HG02678 (cell line): ENCODE measurements at regions not wholly inside any gene's neighbourhood (a gene's known extent, or its start where the extent isn't known, plus 50 kb on each side); places are given as distances from the start of the nearest gene placed in this dataset.
"Not testable (repeated sequence)": the region's sequence is repeated elsewhere in the genome, so short reads cannot be mapped to it uniquely, and the experiment has no call there.

Experiments used
- ATAC-seq: cut with Tn5 transposase; IDR thresholded peaks from one replicate; pipeline ENCODE4 v1.9.1; 2021; ENCODE audit warnings: mild to moderate bottlenecking, moderate library complexity; ENCODE audit not compliant: unreplicated experiment

DNA sequence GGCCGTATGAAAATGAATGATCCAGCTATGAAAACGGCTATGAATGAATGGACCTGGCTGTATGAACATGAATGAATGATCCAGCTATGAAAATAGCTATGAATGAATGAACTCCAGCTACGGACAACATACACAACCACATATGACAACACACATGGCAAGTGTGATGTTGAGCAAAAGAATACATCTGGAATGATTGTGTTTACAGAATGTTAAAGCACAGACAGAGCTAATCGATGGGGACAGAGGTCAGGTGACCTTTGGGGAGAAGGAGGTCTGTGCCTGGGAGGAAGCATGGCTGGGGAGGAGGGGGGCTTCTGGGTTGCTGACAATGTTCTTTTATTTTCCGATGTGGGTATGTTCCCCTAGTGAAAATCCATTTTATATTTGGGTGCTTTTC, 174.0 kb upstream of the WSCD1 start:
- ATAC-seq, result no peak

DNA sequence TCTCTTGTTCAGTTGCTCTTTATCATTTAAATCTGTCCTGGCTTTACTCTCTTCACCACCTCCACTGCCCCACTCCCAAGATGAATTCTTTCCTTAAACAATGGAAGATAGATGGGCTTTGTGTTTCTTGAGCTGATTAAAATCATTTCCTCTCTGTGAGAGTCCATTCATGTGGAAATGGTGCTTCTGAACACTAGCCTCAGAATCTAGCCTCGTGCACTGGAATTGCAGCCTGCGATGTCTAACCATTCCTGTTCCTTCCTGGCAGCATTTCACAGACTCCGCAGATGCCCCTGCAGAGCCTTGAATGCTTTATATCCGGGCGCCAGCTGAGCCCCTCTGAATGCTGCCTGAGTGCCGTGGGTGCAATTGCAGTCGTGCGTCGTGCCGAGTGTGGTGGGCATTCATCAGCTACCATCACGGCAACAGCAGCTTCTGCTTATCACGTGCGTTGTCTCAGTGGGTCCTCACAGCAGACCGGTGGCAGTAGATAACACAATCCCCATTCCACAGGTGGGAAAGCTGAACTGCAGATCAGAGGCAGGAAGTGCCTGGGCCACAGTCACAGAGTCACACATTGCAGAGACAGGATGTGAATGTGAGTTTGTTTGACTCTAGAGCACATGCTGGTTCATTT, 172.8 kb upstream of the WSCD1 start:
- ATAC-seq, result no peak

GRCh38 chr17:5897981-5898380, 172.2 kb upstream of the WSCD1 start:
- not testable (repeated sequence) for ATAC-seq

- ATAC-seq, result no peak
These were observed 171.8 kb upstream of the WSCD1 start for GRCh38 chr17:5898406-5898805.

GRCh38 chr17:5899496-5900195, 170.5 kb upstream of the WSCD1 start:
- no peak for ATAC-seq

DNA sequence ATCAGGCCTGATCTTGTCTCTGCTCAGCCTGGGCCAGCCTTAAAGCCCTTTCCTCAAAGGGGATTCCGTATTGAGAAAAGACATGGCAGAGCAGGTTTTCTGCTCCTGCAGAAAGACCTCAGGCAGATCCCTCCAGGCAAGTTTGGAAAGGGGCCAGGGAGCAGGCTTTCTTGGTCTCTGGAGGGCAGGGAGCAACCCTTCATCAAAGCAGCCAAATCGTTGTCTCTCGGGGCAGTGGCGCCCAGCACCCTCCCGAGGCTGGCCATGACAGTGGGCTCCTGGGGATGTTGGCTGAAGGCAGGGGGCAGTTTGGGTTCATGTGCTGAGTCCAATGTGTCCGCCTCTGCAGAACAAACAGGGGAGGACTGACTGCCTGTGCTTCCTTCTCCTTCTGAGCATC, 168.4 kb upstream of the WSCD1 start:
- no peak for ATAC-seq

DNA sequence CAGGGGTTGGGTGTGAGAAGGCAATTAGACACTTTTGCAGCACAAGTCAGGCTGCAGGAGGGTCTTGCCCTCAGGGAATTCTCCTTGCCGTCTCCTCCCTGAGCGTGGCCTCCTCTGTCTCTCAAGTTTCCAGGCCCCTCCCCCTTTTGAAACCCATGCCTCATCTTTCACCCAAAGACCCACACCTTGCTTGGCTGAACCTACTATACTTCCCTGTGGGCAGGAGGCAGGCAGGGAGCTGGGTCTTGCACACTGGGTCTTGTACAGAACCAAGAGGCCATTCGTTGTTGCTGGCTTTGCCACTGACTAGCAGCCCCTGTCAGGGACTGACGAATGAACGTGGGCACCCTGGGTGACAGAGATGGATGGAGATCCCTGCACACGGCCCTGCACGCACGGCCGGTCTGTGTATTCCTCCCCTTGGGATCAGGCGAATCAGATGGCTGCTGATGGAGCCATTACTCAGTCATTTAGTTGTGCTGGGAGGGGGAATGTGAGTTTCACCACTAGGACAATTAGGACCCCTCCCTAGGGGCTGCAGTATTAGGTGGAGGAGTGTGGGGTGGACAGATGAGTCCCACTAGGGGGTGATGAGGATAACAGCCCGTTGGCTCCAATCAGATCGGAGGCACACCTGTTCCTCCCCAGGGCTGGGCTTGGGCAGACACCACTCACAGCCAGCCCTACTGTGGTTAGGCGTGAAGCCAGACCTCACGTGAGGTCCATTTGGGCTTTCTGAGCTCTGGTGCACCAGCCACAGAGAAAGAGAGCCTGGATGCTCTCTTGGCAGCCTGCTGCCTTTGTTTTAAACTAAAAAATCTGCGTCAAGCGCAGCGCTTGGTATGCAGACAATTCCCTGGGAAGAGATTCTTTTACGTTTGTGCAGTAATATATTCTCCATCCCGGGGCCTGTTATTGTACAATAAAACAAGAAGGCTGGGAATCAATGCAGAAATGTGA, 167.7 kb upstream of the WSCD1 start:
- no peak for ATAC-seq

- ATAC-seq, result no peak
These were observed 158.3 kb upstream of the WSCD1 start for GRCh38 chr17:5911919-5912318.

GRCh38 chr17:5913032-5913531, 157.1 kb upstream of the WSCD1 start:
- ATAC-seq, result no peak

DNA sequence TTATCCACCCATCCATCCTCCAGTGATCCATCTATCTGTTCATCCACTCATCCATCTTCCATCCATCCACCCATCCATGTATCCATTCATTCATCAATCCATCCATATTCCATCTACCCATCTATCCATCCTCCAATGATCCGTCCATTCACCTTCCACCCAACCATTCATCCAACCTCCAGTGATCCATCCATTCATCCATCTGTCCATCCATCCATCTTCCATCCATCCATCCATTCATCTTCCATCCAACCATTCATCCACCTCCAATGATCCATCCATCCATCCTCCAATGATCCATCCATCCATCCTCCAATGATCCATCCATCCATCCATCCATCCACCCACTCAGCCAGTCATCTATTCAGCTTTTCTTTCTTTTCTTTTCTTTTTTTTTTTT, 156.5 kb upstream of the WSCD1 start:
- ATAC-seq, result no peak

- no peak for ATAC-seq
These were observed 154.8 kb upstream of the WSCD1 start for GRCh38 chr17:5915337-5915736.

DNA sequence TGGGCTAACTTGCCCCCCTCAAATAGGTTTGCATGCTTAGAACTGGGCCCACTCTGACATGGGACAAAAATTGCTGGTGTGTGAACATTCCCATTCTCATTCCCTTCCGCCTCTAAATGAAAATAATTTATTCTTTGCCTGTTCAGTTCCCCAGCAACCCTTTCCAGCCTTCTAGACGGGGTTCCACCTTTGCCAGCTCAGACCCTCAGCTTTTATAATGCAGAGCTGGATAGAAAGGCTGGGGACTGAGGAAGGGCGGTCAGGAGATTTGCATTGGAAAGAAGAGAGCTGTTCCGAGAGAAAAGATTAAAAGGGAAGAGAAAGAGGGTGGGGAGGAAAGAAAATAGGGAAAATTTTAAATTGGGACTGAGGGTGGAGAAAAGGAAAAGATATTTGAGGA, 151.1 kb upstream of the WSCD1 start:
- ATAC-seq, result no peak

DNA sequence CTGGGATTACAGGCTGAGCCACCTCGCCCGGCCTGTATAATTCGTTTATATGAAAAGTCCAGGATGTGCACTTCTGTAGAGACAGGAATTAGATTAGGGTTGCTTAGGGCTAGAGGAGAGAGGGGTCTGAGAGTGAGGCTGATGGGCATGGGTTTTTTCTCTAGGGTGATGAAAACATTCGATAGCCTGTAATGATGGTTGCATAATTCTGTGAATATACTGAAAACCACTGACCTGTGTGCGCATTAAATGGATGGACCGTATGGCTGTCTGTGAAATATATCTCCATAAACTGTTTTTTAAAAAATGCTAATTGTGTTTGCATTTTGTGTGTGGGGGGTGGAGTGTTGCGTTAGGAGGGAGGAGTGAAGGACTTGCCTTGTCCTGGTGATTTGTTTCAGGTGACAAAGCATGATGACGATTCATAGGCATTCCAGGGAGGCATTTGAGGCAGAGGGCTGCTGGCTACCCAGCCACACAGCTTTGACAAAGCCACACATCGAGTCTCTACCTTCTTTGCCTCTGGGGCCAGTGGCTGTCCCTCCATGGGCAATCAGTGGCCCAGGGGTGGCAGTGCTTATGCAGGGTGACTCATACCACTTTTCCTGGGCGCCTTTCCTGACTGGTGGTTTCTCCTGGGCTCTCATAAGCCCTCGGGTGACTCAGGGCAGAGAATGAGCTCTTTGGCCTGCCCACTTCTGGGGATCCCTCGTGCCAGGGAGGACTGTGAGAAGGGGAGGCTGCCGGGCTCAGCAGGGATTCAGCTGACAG, 148.5 kb upstream of the WSCD1 start:
- no peak for ATAC-seq

DNA sequence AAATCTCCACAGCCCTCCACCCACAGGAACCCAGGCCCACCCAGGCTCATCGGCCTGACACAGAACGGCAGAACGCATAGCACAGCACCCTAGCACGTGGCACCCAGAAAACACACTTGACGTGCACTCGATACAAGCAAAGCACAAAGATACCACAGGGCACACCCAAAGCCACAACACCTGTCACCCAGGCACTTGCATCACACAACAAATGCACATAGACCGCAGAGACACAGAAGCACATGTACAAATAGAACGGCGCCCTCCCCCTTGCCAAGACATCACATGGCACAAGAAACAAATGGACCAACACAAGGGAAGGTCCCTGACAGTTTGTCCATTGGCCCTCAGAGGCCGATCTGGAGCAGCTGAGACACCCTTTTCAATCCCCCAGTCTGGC, 147.7 kb upstream of the WSCD1 start:
- ATAC-seq, result no peak

DNA sequence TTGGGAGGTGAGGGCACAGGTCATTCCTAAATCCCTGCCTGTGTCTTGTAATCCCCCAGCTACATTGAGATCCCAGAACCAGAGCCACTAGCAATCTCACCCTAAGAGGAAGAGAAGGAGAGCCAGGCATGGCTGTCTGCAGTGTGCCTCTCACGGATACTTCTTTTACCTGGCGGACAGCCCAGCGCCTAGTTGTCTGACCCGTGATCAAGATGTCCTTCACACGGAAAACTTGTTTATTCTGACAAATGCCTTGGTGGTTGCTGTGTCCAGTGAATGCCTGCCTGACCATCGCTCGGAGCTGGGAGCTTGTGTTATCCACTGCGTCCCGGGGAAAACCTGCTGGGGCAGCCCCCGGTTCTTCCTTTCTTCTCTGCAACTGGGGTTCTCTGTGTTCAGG, 140.5 kb upstream of the WSCD1 start:
- no peak for ATAC-seq

- not testable (repeated sequence) for ATAC-seq
These were observed 139.6 kb upstream of the WSCD1 start for GRCh38 chr17:5930555-5930954.

- ATAC-seq, result no peak
These were observed 138.6 kb upstream of the WSCD1 start for GRCh38 chr17:5931616-5932015.

DNA sequence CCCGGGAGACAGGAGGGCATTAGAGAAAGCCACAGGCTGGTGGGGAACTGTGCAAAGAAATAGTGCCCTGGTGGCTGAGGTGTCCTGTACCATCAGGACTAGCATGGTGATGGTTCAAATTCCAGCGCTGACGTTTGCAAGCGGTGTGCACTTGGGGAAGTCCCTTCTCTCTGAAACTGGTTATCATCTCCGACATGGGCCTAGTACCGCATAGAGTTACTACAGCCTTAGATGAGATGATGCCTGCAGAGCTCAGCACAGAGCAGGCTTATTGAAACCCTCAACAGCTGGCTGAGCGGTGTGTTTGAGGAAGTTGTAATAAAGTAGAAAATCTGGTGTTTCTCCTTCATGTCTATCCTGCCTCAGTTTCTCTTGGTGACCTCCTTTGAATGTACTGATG, 136.7 kb upstream of the WSCD1 start:
- ATAC-seq, result no peak

GRCh38 chr17:5941258-5941657, 128.9 kb upstream of the WSCD1 start:
- no peak for ATAC-seq

DNA sequence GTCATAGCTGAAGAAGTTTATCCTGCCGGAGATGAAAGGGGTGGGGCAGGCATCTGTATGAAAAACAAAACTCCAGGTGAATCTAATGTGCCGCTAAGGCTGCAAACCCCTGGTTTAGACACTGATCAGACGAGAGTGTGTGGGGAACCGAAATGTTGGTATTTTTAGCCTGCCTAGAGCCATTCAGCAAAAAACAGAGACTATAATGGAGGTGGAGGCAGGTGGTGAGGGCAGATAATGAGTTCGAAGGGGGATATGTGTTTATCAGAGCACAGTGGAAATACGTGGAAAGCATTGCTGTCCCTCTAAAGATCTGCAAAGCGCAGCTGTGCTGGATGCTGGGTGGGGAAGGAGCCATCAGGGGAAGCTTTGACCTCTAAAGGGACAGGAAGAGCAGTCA, 127.5 kb upstream of the WSCD1 start:
- ATAC-seq, result no peak

- ATAC-seq, result no peak
These were observed 126.9 kb upstream of the WSCD1 start for GRCh38 chr17:5943232-5943631.
